Activated CD8-positive, alpha-beta T cell treated with anti-CD3 and anti-CD28 coated beads for 36 hours (primary cell): ENCODE measurements at regions not wholly inside any gene's neighbourhood (a gene's known extent, or its start where the extent isn't known, plus 50 kb on each side); places are given as distances from the start of the nearest gene placed in this dataset.

Experiments
- ATAC-seq: fragments of 200-7000 bp; cut with Tn5 transposase; one replicate; pipeline ENCODE4 v1.10.0; 2021; ENCODE audit warnings: mild to moderate bottlenecking, moderate library complexity
- CTCF ChIA-PET: fragments of 350-600 bp; sonication (Branson Sonifier 250); formaldehyde crosslinking; loops from one replicate; lab custom pipeline; 2021; ENCODE audit warnings: antibody characterized with exemption; lab: Charles Lee
- POLR2A ChIA-PET: fragments of 350-600 bp; sonication (Branson Sonifier 250); formaldehyde crosslinking; loops from one replicate; lab custom pipeline; 2021; ENCODE audit warnings: antibody characterized with exemption; lab: Charles Lee
- DNase-seq: peaks from one replicate; pipeline ENCODE4 v3.0.0-alpha.2; 2020
- H3K27ac Mint-ChIP-seq: one replicate; pipeline ENCODE4 v1.8.0; 2021; ENCODE audit warnings: mild to moderate bottlenecking, mixed read lengths
- H3K27me3 Mint-ChIP-seq: one replicate; pipeline ENCODE4 v1.8.0; 2021; ENCODE audit warnings: mixed read lengths
- H3K36me3 Mint-ChIP-seq: one replicate; pipeline ENCODE4 v1.8.0; 2021; ENCODE audit warnings: low read depth, mixed read lengths
- H3K4me1 Mint-ChIP-seq: one replicate; pipeline ENCODE4 v1.8.0; 2021; ENCODE audit warnings: low read depth, mixed read lengths
- H3K4me3 Mint-ChIP-seq: one replicate; pipeline ENCODE4 v1.8.0; 2021; ENCODE audit warnings: mild to moderate bottlenecking, moderate library complexity, mixed read lengths
- H3K9me3 Mint-ChIP-seq: one replicate; pipeline ENCODE4 v1.8.0; 2021; ENCODE audit warnings: mixed read lengths
- CTCF ChIP-seq: fragments of 200-600 bp; IDR thresholded peaks from one replicate; pipeline ENCODE4 v1.8.0; 2022; ENCODE audit warnings: antibody characterized with exemption, mild to moderate bottlenecking
- intact Hi-C: fragments of 100-400 bp; cut with micrococcal nuclease; formaldehyde crosslinking; loops from one replicate; pipeline ENCODE4 v1.10.0; 2022

GRCh38 chr4:63171341-63171740, 1237.9 kb downstream of the TECRL start:
- intact Hi-C loops = no loop called here
- DNase-seq (no peak), ATAC-seq (no peak)
- Mint-ChIP-seq H3K4me1 (no peaks in the 10 kb centered on the region), H3K36me3 (no peaks in the 10 kb centered on the region), H3K27me3 (no peaks in the 10 kb centered on the region), H3K4me3 (no peak overlapping the region), H3K27ac (no peak overlapping the region), H3K9me3 (peaks cover 5% of the 10 kb centered on the region)
- POLR2A ChIA-PET = no interaction called here
- CTCF ChIA-PET = no interaction called here
- no peak for TF ChIP-seq CTCF

- POLR2A ChIA-PET = no interaction called here
- H3K36me3 Mint-ChIP-seq = no peaks in the 10 kb centered on the region
- no peak overlapping the region for H3K27ac Mint-ChIP-seq
- DNase-seq (no peak), ATAC-seq (no peak)
- H3K4me3 Mint-ChIP-seq = no peak overlapping the region
- CTCF ChIA-PET = no interaction called here
- TF ChIP-seq CTCF = no peak
- no peaks in the 10 kb centered on the region for H3K27me3 Mint-ChIP-seq
- intact Hi-C loops = no loop called here
- H3K9me3 Mint-ChIP-seq = peaks cover 5% of the 10 kb centered on the region
- no peaks in the 10 kb centered on the region for H3K4me1 Mint-ChIP-seq
Observed at GRCh38 chr4:63170923-63171322, 1238.3 kb downstream of the TECRL start.

GRCh38 chr4:63169836-63170235, 1239.4 kb downstream of the TECRL start:
- ChIA-PET POLR2A (no interaction called here), CTCF (no interaction called here)
- H3K27ac Mint-ChIP-seq = no peak overlapping the region
- peaks cover 12% of the 10 kb centered on the region for H3K9me3 Mint-ChIP-seq
- DNase-seq = no peak
- no peak overlapping the region for H3K4me3 Mint-ChIP-seq
- no peaks in the 10 kb centered on the region for H3K4me1 Mint-ChIP-seq
- intact Hi-C loops = no loop called here
- no peaks in the 10 kb centered on the region for H3K36me3 Mint-ChIP-seq
- H3K27me3 Mint-ChIP-seq = no peaks in the 10 kb centered on the region
- ATAC-seq = no peak
- no peak for TF ChIP-seq CTCF

GRCh38 chr4:63155561-63155960, 1253.7 kb downstream of the TECRL start:
- ATAC-seq (no peak), DNase-seq (no peak)
- no peak overlapping the region for H3K27ac Mint-ChIP-seq
- ChIA-PET POLR2A (no interaction called here), CTCF (no interaction called here)
- peaks cover 18% of the 10 kb centered on the region for H3K9me3 Mint-ChIP-seq
- H3K4me3 Mint-ChIP-seq = no peak overlapping the region
- no peaks in the 10 kb centered on the region for H3K4me1 Mint-ChIP-seq
- intact Hi-C loops = no loop called here
- H3K27me3 Mint-ChIP-seq = no peaks in the 10 kb centered on the region
- no peaks in the 10 kb centered on the region for H3K36me3 Mint-ChIP-seq
- TF ChIP-seq CTCF = no peak

- ATAC-seq = no peak
- ChIA-PET POLR2A (no interaction called here), CTCF (no interaction called here)
- H3K27ac Mint-ChIP-seq = no peak overlapping the region
- intact Hi-C loops = no loop called here
- no peaks in the 10 kb centered on the region for H3K36me3 Mint-ChIP-seq
- DNase-seq = no peak
- H3K4me1 Mint-ChIP-seq = no peaks in the 10 kb centered on the region
- H3K4me3 Mint-ChIP-seq = no peak overlapping the region
- H3K9me3 Mint-ChIP-seq = peaks cover 14% of the 10 kb centered on the region
- H3K27me3 Mint-ChIP-seq = no peaks in the 10 kb centered on the region
- TF ChIP-seq CTCF = no peak
Observed at GRCh38 chr4:63123441-63123840, 1285.8 kb downstream of the TECRL start.
